SH-SY5Y (cell line): ENCODE measurements at regions not wholly inside any gene's neighbourhood (a gene's known extent, or its start where the extent isn't known, plus 50 kb on each side); places are given as distances from the start of the nearest gene placed in this dataset.

Experiments used
- GATA2 ChIP-seq: IDR thresholded peaks from 2 replicates; pipeline ENCODE4 v1.6.1; 2011; ENCODE audit warnings: mild to moderate bottlenecking, low read depth, low read length
- GATA3 ChIP-seq: IDR thresholded peaks from 2 replicates; pipeline ENCODE4 v1.6.1; 2011; ENCODE audit warnings: low read depth, mild to moderate bottlenecking, low read length, moderate library complexity

DNA sequence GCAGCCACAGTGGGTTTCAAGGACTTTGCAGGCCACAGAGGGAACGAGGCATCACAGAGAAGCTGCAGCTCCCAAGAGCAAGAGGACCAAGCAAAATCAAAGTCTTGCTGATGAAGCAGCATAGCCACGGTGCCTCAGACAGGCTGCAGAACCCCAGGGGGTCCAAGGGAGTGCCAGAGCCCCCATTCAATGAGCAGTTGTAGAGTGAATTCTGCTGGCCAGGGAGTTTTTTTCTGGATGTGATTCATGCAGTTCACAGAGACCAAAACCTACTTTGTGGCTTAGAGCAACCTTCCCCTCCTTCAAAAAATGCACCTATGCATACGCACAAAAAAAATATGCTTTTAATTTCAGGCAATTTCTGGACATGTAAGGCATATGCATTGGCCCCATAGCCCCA, 409.0 kb downstream of the VPS13C start:
- TF ChIP-seq GATA3 (no peak), GATA2 (no peak)

- TF ChIP-seq GATA2 (no peak), GATA3 (no peak)
These were observed 411.2 kb downstream of the VPS13C start for GRCh38 chr15:61649046-61649445.

- TF ChIP-seq GATA3 (no peak), GATA2 (no peak)
These were observed 415.4 kb upstream of the RORA start for GRCh38 chr15:61644550-61644949.

DNA sequence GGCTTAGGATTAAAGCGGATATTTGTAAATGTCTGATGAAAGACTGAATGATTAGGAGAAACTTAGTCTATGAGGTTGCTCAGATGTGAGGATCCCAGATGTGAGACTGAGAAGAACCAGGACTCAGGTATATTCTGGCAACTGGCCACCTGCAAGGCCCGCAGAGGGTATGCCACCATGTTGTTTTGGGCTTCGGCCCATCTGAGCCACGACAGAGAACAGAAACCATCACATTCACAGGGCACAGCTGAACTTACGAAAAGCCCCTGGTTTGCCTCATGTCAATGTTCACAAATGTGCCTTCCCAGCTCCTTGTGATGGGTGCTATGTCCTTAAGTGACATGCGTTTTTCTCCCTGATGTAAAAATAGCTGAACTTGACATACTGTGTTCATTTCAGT, 412.5 kb upstream of the RORA start:
- TF ChIP-seq GATA2 (no peak), GATA3 (no peak)

DNA sequence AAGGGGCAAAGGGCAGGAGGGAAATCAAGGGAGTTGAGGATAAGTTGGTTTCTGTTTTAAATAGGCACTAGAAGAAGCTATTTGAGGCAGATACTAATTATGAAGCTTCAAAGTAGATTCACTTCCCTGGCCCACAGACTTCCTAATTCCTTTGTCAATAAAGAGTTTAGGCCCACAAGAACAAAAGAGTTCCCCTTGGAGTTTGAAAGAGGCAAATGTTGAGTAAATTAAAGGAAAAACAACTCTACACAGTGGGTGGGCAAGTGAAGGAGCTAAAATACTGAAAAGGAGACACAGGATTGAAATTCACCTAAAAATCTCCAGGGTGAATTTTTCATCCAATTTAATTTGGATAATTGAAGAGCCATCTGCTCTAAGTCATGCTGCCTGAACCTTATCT, 411.7 kb upstream of the RORA start:
- TF ChIP-seq GATA3 (no peak), GATA2 (no peak)

GRCh38 chr15:61639491-61639890, 410.4 kb upstream of the RORA start:
- TF ChIP-seq GATA3 (no peak), GATA2 (no peak)

DNA sequence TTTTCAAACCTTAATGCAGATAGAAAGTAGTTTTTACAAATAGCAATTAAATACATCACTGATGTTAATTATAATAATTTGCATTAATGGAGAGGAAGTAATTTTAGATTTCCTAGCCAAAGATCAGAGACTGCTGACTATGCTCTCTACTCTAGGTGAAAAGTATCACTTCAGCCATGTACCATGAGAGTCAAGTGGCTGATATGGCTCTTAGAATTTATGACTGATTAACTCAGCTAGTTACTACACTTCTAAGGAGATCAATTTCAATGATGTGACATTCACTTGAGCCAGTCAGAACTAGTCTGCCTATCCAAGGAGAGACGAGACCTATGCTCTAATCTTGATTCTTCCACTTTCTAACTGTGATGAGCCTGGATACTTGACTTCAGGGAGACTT, 405.7 kb upstream of the RORA start:
- TF ChIP-seq GATA2 (no peak), GATA3 (no peak)

- TF ChIP-seq GATA2, result no peak
- TF ChIP-seq GATA3, result no peak
These were observed 404.8 kb upstream of the RORA start for GRCh38 chr15:61633951-61634350.

DNA sequence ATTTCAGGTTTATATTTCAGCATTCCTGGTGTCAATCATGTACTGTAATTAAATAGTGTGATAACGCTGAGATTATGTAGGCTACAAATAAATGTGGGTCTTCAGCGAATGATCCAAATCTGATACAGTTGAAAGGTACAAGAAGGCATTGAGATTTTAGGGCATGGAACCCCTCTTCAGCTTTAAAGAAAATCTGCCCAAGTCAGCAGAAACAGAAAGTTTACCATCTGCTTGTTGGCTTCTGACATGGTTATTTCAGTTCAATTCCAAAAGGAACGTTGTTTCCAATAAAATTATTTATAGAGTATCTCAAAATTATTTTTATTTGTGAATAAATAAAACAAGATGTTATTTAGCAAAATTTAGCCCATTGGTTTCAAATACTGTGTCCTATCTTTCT, 400.2 kb upstream of the RORA start:
- TF ChIP-seq GATA3 (no peak), GATA2 (no peak)

- TF ChIP-seq GATA2, result no peak
- TF ChIP-seq GATA3, result no peak
These were observed 395.8 kb upstream of the RORA start for GRCh38 chr15:61624950-61625349.

DNA sequence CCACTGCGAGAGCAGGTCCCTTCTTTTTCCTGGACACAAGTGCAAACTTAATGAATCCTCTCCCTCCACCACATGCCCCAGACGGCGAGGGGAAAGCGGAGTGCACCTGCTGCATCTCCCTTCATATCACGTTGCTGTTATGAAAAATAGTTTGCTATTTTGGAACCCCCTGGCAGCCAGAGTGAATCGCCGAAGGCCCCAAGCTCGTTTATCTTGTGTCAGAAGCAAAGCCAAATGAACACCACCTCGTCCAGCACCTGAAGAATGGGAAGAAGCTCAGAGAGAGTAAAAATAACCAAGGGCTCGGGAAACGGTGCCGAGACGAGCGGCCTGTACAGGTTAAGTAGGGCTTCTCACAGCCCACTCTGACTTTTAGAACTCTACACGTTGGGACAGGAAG, 394.6 kb upstream of the RORA start:
- no peak for TF ChIP-seq GATA2

DNA sequence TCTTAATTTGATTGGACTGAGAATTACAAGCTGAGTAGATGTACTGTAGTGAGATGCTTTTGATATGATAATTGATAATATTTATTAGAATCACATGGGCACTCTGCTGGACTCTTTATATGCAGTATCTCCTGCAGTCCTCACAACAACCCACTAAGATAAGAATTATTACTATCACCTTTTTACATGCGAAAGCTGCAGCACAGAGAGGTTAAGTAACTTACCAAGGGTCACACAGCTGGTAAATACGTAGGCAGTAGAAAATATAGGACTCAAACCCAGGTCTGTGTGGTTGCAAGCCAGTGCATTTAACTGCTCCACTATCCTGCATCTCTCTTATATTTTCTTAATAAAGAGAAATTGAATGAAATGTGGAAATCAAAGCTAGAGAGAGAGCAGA, 392.8 kb upstream of the RORA start:
- TF ChIP-seq GATA2 (no peak), GATA3 (no peak)

DNA sequence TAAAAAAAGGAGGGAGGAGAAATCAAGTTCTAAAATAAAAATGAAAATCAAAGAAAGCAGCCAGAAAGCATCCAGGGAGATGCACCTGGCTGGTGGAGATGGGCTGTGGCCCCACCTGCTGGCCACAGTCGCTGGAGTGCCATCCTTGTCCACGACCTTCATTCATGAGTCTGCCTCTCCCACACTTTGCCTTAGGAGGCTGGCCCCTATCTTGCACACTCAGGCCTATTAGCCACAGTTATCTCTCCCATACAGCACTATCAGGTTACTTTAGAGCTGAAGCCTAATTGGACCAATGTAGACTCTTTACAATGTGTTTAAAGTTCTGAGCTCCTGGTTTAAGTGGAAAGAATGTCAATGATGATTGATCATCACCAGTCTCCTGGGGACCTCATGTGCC, 392.0 kb upstream of the RORA start:
- TF ChIP-seq GATA2 (no peak), GATA3 (no peak)

- TF ChIP-seq GATA2 (no peak), GATA3 (no peak)
These were observed 391.0 kb upstream of the RORA start for GRCh38 chr15:61620151-61620550.

DNA sequence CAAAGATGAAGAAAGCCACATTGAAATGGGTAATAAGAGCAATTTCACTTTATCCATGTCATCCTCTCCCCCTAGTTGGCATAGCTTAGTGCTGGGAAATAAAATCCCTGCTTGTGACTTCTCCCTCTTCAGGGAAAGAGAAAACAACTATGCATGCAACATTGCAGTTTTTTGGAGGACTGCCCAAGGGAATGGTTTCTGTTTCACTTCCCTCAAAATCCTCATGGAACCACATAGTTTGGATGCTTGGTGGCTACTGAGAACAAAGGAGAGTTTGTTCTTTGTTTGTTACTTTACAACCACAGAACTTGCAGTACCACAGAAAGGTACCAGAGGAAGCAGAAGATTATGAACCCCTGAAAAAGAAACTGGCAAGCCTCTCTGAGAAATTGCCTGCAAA, 384.6 kb upstream of the RORA start:
- TF ChIP-seq GATA3 (no peak), GATA2 (no peak)

DNA sequence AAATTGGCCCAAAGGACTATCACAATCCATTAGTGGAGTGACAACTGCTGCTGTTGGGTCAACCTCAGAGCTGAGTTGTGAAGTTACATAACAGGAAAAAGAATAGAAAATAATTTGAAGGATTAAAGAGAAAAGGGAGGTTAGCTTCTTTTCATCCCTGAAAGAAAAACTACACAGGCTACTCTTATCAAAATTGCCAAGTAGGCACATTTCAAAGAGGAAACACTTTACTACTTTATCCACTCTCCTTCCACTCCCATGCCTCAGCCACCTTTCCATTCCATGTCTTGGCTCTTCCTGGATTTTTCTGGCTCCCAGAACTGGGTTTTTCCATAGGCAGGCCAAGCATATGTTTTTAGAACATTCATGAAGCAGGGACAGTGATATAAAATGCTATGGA, 384.0 kb upstream of the RORA start:
- TF ChIP-seq GATA2 (no peak), GATA3 (no peak)

DNA sequence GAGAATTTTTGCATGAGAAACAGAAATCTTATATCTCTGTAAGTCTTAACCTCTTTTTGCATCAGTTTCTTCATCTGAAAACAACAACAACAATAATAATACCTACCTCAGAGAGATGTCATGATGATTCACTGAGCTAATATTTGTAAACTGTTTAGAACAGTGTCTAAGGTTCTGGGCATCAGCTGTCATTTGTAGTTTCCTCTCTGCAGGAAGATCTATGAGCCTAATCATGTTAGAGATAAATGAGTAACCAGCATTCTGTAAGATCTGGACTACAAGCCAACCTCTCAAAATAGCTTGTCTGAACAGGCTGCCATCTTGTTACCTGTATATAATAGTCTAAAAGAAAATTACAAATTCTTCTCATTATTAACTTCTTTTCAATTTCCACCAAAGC, 383.0 kb upstream of the RORA start:
- no peak for TF ChIP-seq GATA2
- no peak for TF ChIP-seq GATA3

DNA sequence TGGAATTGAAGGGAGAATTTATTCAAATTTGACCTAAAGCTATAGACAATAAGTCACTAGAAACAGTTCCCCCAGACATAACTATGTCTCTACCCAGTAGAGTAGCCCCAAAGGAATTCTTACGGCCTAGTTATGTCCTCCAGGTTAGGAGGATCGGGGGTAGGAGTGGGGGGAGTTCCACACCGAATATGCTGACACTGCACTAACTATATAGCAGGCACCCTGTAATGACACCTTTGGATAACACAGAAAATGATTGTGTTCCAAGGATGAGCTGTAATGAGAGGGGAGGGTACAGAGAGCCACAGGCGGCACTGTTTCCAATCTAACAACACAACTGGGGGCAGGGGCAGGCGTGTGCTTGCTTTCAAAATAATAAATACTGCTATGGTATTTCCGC, 376.2 kb upstream of the RORA start:
- TF ChIP-seq GATA2, result no peak
- TF ChIP-seq GATA3, result no peak
